HCT116 (cell line): ENCODE measurements at regions not wholly inside any gene's neighbourhood (a gene's known extent, or its start where the extent isn't known, plus 50 kb on each side); places are given as distances from the start of the nearest gene placed in this dataset.

Experiments
- ATAC-seq: fragments of 200-7000 bp; cut with Tn5 transposase; 2 replicates; pipeline ENCODE4 v1.9.1; 2020; ENCODE audit warnings: mild to moderate bottlenecking, moderate library complexity
- BruUV-seq: library from RNA; stranded (reverse); fragments of 400-500 nt; replicated peaks from 2 replicates; lab custom pipeline; 2021; lab: Mats Ljungman, UMichigan
- CTCF ChIA-PET: fragments of 300-600 bp; sonication (Branson Sonifier 250); formaldehyde crosslinking; loops from one replicate; lab custom pipeline; 2021; ENCODE audit warnings: antibody characterized with exemption; lab: Charles Lee
- POLR2A ChIA-PET: fragments of 300-600, 350-600 bp; sonication (Branson Sonifier 250); formaldehyde crosslinking; loops from one replicate; lab custom pipeline; 2021; ENCODE audit warnings: antibody characterized with exemption; lab: Charles Lee
- RAD21 ChIA-PET, 2 experiments: fragments of 300-600 bp; sonication (Branson Sonifier 250); formaldehyde crosslinking; loops; one replicate each; lab custom pipeline; 2023; ENCODE audit warnings: low total read pairs in 2 of 2; ENCODE audit not compliant: uncharacterized antibody in 2 of 2, unreplicated experiment in 2 of 2, low non-redundant PET in 1 of 2; lab: Charles Lee
- DNase-seq: peaks from one replicate; pipeline ENCODE4 v3.0.0-alpha.2; 2010; ENCODE audit warnings: low read depth, low spot score
- H2AFZ ChIP-seq: fragments of 200-600 bp; shearing (Covaris generic), sonication (generic); 2 replicates; pipeline ENCODE4 v1.6.1; 2017; ENCODE audit warnings: low read depth, mixed run types, mixed read lengths, antibody characterized with exemption, low read length; ENCODE audit not compliant: poor library complexity, severe bottlenecking
- H3K27ac ChIP-seq: 2 replicates; pipeline ENCODE4 v1.5.1; 2012; ENCODE audit warnings: low read depth, low read length
- H3K27me3 ChIP-seq: fragments of 200-600 bp; sonication (generic); 2 replicates; pipeline ENCODE4 v1.6.1; 2016; ENCODE audit warnings: mixed run types, low read length, mixed read lengths; ENCODE audit not compliant: insufficient read depth
- H3K36me3 ChIP-seq, 2 experiments: fragments of 200-500 bp in 1 of 2; fragments of 200-600 bp in 1 of 2; sonication (Bioruptor generic) in 1 of 2; sonication (generic) in 1 of 2; 2 replicates each; pipeline versions ENCODE4 v1.5.1 to v1.6.1; 2014 to 2016; ENCODE audit warnings: low read length in 2 of 2, inconsistent platforms in 1 of 2, mixed read lengths in 1 of 2, mixed run types in 1 of 2; ENCODE audit not compliant: insufficient read depth in 2 of 2, control insufficient read depth in 1 of 2
- H3K4me1 ChIP-seq, 2 experiments: fragments of 200-600 bp in 1 of 2; sonication (generic) in 1 of 2; 2 replicates each; pipeline versions ENCODE4 v1.5.1 to v1.6.1; 2012 to 2017; ENCODE audit warnings: low read length in 2 of 2, inconsistent platforms in 1 of 2, mild to moderate bottlenecking in 1 of 2, mixed read lengths in 1 of 2, mixed run types in 1 of 2, moderate library complexity in 1 of 2; ENCODE audit not compliant: insufficient read depth in 2 of 2, control insufficient read depth in 1 of 2
- H3K4me2 ChIP-seq: fragments of 200-600 bp; sonication (generic); 2 replicates; pipeline ENCODE4 v1.6.1; 2017; ENCODE audit warnings: mixed run types, low read length, mixed read lengths
- H3K4me3 ChIP-seq, 2 experiments: fragments of 200-600 bp in 1 of 2; sonication (generic) in 1 of 2; replicated peaks in 1 of 2; 2 replicates each; pipeline ENCODE4 v1.5.1; 2011 to 2016; ENCODE audit warnings: low read length in 2 of 2, control low read depth in 1 of 2, low read depth in 1 of 2, mild to moderate bottlenecking in 1 of 2, mixed read lengths in 1 of 2, mixed run types in 1 of 2
- H3K79me2 ChIP-seq: fragments of 200-600 bp; sonication (generic); 2 replicates; pipeline ENCODE4 v1.6.1; 2017; ENCODE audit warnings: mild to moderate bottlenecking, mixed run types, low read length, moderate library complexity, mixed read lengths; ENCODE audit not compliant: insufficient read depth
- H3K9ac ChIP-seq: fragments of 200-600 bp; sonication (generic); 2 replicates; pipeline ENCODE4 v1.6.1; 2016; ENCODE audit warnings: low read length, mixed read lengths
- H3K9me2 ChIP-seq: fragments of 200-600 bp; sonication (generic), shearing (Covaris generic); 2 replicates; pipeline ENCODE4 v1.6.1; 2017; ENCODE audit warnings: mixed run types, mild to moderate bottlenecking, moderate library complexity; ENCODE audit not compliant: insufficient read depth
- H3K9me3 ChIP-seq, 2 experiments: fragments of 200-500 bp in 1 of 2; fragments of 200-600 bp in 1 of 2; sonication (Bioruptor generic) in 1 of 2; sonication (generic) in 1 of 2; 2 replicates each; pipeline ENCODE4 v1.6.1; 2014 to 2017; ENCODE audit warnings: low read length in 2 of 2, mixed read lengths in 2 of 2, inconsistent platforms in 1 of 2, low read depth in 1 of 2, mild to moderate bottlenecking in 1 of 2, mixed run types in 1 of 2, moderate library complexity in 1 of 2; ENCODE audit not compliant: control insufficient read depth in 1 of 2, insufficient read depth in 1 of 2
- H4K20me1 ChIP-seq: fragments of 200-600 bp; sonication (generic), shearing (Covaris generic); 2 replicates; pipeline ENCODE4 v1.6.1; 2017; ENCODE audit warnings: mixed run types, mild to moderate bottlenecking, moderate library complexity; ENCODE audit not compliant: insufficient read depth
- CBX3 ChIP-seq: IDR thresholded peaks from 2 replicates; pipeline ENCODE4 v1.6.1; 2012; ENCODE audit warnings: low read depth
- CEBPB ChIP-seq: IDR thresholded peaks from 2 replicates; pipeline ENCODE4 v1.6.1; 2012; ENCODE audit warnings: low read depth
- ELF1 ChIP-seq: IDR thresholded peaks from 2 replicates; pipeline ENCODE4 v1.6.1; 2012; ENCODE audit warnings: low read depth, borderline replicate concordance
- EZH2 ChIP-seq: fragments of 200-600 bp; sonication (generic); IDR thresholded peaks from 2 replicates; pipeline ENCODE4 v1.6.1; 2017; ENCODE audit warnings: antibody characterized with exemption, mixed run types
- EZH2phosphoT487 ChIP-seq: fragments of 200-600 bp; IDR thresholded peaks from 2 replicates; pipeline ENCODE4 v1.6.1; 2018; ENCODE audit warnings: antibody characterized with exemption, borderline replicate concordance
- FOSL1 ChIP-seq: IDR thresholded peaks from 2 replicates; pipeline ENCODE4 v1.6.1; 2012; ENCODE audit warnings: low read depth
- POLR2AphosphoS5 ChIP-seq: IDR thresholded peaks from 2 replicates; pipeline ENCODE4 v1.6.1; 2011; ENCODE audit warnings: mild to moderate bottlenecking, low read depth, low read length, moderate library complexity
- SRF ChIP-seq: IDR thresholded peaks from 2 replicates; pipeline ENCODE4 v1.6.1; 2012; ENCODE audit warnings: low read depth
- YY1 ChIP-seq: IDR thresholded peaks from 2 replicates; pipeline ENCODE4 v1.6.1; 2011; ENCODE audit warnings: low read length, low read depth, moderate library complexity, mild to moderate bottlenecking; ENCODE audit not compliant: insufficient replicate concordance; ENCODE audit errors: extremely low read depth
- ZFX ChIP-seq: fragments of 450-650 bp; IDR thresholded peaks from 2 replicates; pipeline ENCODE4 v1.6.1; 2017
- intact Hi-C: fragments of 100-400 bp; cut with micrococcal nuclease; formaldehyde crosslinking; loops from 2 replicates; pipeline ENCODE4 v1.10.0; 2022
- TF ChIP-seq, protein P1 (sequence below): IDR thresholded peaks from 2 replicates; pipeline ENCODE4 v1.6.1; 2011; ENCODE audit warnings: mild to moderate bottlenecking, low read length, moderate library complexity; ENCODE audit not compliant: insufficient replicate concordance; ENCODE audit errors: extremely low read depth
- TF ChIP-seq, protein P2 (sequence below), 3 experiments: fragments of 200-600 bp in 1 of 3; sonication (generic) in 1 of 3; IDR thresholded peaks in 2 of 3; conservative IDR thresholded peaks in 1 of 3; 2 replicates each; pipeline ENCODE4 v1.5.1; 2012 to 2017; ENCODE audit warnings: low read depth in 2 of 3, low read length in 2 of 3, antibody characterized with exemption in 1 of 3, borderline replicate concordance in 1 of 3, control low read depth in 1 of 3, mild to moderate bottlenecking in 1 of 3, mixed read lengths in 1 of 3, mixed run types in 1 of 3, moderate library complexity in 1 of 3; ENCODE audit not compliant: insufficient read depth in 1 of 3

DNA sequence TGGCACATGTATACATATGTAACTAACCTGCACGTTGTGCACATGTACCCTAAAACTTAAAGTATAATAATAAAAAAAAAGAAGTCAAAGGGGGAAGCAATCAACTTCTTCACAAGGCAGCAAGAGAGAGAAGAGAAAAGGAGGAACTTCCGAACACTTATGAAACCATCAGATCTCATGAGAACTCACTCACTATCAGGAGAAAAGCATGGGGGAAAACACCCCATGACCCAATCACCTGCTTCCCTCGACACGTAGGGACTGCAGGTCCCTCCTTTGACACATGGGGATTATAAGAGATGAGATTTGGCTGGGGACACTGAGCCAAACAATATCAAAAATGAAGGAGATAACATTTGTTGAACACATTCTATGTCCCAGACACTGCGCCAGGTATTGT, 94.8 kb upstream of the PHACTR1 start (continued):
- TF ChIP-seq ZFX (no peak), POLR2AphosphoS5 (no peak), CEBPB (no peak), SRF (no peak)
- TF ChIP-seq, protein P1, sequence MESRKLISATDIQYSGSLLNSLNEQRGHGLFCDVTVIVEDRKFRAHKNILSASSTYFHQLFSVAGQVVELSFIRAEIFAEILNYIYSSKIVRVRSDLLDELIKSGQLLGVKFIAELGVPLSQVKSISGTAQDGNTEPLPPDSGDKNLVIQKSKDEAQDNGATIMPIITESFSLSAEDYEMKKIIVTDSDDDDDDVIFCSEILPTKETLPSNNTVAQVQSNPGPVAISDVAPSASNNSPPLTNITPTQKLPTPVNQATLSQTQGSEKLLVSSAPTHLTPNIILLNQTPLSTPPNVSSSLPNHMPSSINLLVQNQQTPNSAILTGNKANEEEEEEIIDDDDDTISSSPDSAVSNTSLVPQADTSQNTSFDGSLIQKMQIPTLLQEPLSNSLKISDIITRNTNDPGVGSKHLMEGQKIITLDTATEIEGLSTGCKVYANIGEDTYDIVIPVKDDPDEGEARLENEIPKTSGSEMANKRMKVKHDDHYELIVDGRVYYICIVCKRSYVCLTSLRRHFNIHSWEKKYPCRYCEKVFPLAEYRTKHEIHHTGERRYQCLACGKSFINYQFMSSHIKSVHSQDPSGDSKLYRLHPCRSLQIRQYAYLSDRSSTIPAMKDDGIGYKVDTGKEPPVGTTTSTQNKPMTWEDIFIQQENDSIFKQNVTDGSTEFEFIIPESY: no peak
- TF ChIP-seq, all 23 proteins: peak for 0

DNA sequence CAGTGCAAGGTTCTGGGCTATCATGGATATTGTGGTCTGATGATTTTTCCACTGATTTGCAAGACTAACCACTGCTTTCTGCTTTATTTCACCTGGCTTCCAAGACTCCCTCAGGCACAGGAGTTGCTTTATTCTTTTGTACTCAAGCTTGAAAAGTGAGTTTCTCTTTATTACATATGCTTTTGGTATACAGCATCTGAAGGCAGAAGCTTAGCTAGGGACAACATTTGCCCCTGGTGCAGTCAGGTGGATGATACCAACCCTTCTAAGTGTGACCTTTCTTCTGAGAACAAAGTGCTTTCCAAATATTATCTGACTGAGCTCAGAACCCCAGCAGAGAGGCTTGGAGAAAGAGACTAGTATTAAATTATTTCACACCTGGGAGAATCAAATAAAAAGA, 94.0 kb upstream of the PHACTR1 start:
- no TSS peak for BruUV-seq
- Histone ChIP-seq H3K9ac (no peak overlapping the region), H2AFZ (no peak overlapping the region), H3K79me2 (no peaks in the 10 kb centered on the region), H4K20me1 (no peaks in the 10 kb centered on the region), H3K4me1 (no peaks in the 10 kb centered on the region), H3K36me3 (no peaks in the 10 kb centered on the region), H3K4me2 (no peak overlapping the region), H3K9me2 (no peaks in the 10 kb centered on the region), H3K27me3 (no peaks in the 10 kb centered on the region), H3K4me3 (no peak overlapping the region), H3K27ac (no peak overlapping the region), H3K9me3 (no peaks in the 10 kb centered on the region)
- ChIA-PET CTCF (no interaction called here), POLR2A (no interaction called here), RAD21 (no interaction called here)
- no peak for TF ChIP-seq FOSL1
- TF ChIP-seq CBX3: no peak
- TF ChIP-seq YY1: no peak
- no peak for TF ChIP-seq ZFX
- no peak for TF ChIP-seq POLR2AphosphoS5
- no peak for TF ChIP-seq EZH2phosphoT487
- TF ChIP-seq, protein P2, sequence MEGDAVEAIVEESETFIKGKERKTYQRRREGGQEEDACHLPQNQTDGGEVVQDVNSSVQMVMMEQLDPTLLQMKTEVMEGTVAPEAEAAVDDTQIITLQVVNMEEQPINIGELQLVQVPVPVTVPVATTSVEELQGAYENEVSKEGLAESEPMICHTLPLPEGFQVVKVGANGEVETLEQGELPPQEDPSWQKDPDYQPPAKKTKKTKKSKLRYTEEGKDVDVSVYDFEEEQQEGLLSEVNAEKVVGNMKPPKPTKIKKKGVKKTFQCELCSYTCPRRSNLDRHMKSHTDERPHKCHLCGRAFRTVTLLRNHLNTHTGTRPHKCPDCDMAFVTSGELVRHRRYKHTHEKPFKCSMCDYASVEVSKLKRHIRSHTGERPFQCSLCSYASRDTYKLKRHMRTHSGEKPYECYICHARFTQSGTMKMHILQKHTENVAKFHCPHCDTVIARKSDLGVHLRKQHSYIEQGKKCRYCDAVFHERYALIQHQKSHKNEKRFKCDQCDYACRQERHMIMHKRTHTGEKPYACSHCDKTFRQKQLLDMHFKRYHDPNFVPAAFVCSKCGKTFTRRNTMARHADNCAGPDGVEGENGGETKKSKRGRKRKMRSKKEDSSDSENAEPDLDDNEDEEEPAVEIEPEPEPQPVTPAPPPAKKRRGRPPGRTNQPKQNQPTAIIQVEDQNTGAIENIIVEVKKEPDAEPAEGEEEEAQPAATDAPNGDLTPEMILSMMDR (IDR thresholded peaks at IDR 0.05 in 2 of 3, conservative IDR thresholded peaks at IDR 0.05 in 1 of 3; ENCODE audit: borderline replicate concordance in 1 of 3, insufficient read depth in 1 of 3, low read depth in 2 of 3, low read length in 2 of 3): no peak
- TF ChIP-seq ELF1: no peak
- TF ChIP-seq EZH2: no peak
- DNase-seq (no peak), ATAC-seq (no peak)
- intact Hi-C loops: no loop called here
